ENCODE measurements at regions not wholly inside any gene's neighbourhood (a gene's known extent, or its start where the extent isn't known, plus 50 kb on each side); places are given as distances from the start of the nearest gene placed in this dataset.

DNA sequence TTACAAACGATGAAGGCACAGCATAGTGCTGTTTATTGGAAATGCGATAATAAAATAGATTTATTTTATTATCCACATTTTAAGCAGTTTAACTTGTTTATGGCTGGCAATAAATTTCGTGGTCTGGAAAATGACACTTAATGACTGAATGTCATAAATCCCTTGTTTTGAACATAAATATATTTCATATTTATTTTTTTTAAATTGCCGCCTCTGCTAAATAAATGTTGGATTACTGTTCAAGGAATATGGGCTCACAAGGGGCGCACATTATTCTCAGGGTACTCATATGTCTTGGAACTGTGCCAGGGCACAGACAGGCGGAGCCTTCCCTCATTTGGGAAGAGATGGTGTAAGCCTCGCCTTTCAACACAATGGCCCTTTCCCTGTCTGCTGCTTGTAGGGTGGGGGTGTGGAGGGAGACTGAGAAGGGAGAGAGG, 134.3 kb downstream of the PXDC1 start:
- TF ChIP-seq, protein P1, sequence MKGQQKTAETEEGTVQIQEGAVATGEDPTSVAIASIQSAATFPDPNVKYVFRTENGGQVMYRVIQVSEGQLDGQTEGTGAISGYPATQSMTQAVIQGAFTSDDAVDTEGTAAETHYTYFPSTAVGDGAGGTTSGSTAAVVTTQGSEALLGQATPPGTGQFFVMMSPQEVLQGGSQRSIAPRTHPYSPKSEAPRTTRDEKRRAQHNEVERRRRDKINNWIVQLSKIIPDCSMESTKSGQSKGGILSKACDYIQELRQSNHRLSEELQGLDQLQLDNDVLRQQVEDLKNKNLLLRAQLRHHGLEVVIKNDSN (IDR thresholded peaks at IDR 0.05; ENCODE audit: borderline replicate concordance, extremely low read length, insufficient read depth, low read depth, low read length): no peak
- no peak for TF ChIP-seq CHD1 (IDR thresholded peaks at IDR 0.05; ENCODE audit: low read depth, low read length)
- TF ChIP-seq, protein P2, sequence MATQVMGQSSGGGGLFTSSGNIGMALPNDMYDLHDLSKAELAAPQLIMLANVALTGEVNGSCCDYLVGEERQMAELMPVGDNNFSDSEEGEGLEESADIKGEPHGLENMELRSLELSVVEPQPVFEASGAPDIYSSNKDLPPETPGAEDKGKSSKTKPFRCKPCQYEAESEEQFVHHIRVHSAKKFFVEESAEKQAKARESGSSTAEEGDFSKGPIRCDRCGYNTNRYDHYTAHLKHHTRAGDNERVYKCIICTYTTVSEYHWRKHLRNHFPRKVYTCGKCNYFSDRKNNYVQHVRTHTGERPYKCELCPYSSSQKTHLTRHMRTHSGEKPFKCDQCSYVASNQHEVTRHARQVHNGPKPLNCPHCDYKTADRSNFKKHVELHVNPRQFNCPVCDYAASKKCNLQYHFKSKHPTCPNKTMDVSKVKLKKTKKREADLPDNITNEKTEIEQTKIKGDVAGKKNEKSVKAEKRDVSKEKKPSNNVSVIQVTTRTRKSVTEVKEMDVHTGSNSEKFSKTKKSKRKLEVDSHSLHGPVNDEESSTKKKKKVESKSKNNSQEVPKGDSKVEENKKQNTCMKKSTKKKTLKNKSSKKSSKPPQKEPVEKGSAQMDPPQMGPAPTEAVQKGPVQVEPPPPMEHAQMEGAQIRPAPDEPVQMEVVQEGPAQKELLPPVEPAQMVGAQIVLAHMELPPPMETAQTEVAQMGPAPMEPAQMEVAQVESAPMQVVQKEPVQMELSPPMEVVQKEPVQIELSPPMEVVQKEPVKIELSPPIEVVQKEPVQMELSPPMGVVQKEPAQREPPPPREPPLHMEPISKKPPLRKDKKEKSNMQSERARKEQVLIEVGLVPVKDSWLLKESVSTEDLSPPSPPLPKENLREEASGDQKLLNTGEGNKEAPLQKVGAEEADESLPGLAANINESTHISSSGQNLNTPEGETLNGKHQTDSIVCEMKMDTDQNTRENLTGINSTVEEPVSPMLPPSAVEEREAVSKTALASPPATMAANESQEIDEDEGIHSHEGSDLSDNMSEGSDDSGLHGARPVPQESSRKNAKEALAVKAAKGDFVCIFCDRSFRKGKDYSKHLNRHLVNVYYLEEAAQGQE (IDR thresholded peaks at IDR 0.05; ENCODE audit: low read depth, low read length): no peak
- TF ChIP-seq POLR2A (IDR thresholded peaks at IDR 0.05; ENCODE audit: low read depth, low read length): no peak
- TF ChIP-seq, protein P3, sequence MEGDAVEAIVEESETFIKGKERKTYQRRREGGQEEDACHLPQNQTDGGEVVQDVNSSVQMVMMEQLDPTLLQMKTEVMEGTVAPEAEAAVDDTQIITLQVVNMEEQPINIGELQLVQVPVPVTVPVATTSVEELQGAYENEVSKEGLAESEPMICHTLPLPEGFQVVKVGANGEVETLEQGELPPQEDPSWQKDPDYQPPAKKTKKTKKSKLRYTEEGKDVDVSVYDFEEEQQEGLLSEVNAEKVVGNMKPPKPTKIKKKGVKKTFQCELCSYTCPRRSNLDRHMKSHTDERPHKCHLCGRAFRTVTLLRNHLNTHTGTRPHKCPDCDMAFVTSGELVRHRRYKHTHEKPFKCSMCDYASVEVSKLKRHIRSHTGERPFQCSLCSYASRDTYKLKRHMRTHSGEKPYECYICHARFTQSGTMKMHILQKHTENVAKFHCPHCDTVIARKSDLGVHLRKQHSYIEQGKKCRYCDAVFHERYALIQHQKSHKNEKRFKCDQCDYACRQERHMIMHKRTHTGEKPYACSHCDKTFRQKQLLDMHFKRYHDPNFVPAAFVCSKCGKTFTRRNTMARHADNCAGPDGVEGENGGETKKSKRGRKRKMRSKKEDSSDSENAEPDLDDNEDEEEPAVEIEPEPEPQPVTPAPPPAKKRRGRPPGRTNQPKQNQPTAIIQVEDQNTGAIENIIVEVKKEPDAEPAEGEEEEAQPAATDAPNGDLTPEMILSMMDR (IDR thresholded peaks at IDR 0.05 in 2 of 3, conservative IDR thresholded peaks at IDR 0.05 in 1 of 3; ENCODE audit: control insufficient read depth in 2 of 3, extremely low read depth in 1 of 3, insufficient read depth in 1 of 3, low read depth in 3 of 3, low read length in 3 of 3): no peak
- TF ChIP-seq EP300 (IDR thresholded peaks at IDR 0.05; ENCODE audit: borderline replicate concordance in 1 of 2, control insufficient read depth in 1 of 2, low read depth in 2 of 2, low read length in 2 of 2): no peak

Data from GM12878 (cell line).